Muscle layer of colon (tissue), 2 donors: ENCODE measurements at regions not wholly inside any gene's neighbourhood (a gene's known extent, or its start where the extent isn't known, plus 50 kb on each side); places are given as distances from the start of the nearest gene placed in this dataset.

ENCODE experiments used
- H3K27ac ChIP-seq: one replicate; pipeline ENCODE4 v1.7.0; 2013; ENCODE audit warnings: low read depth, mild to moderate bottlenecking, low read length, moderate library complexity
- H3K27me3 ChIP-seq, 2 donors: one replicate each; pipeline ENCODE4 v1.7.0; 2013; ENCODE audit warnings: low read length in 2 of 2, mild to moderate bottlenecking in 2 of 2; ENCODE audit not compliant: insufficient read depth in 2 of 2, control insufficient read depth in 1 of 2
- H3K36me3 ChIP-seq: one replicate; pipeline ENCODE4 v1.7.0; 2013; ENCODE audit warnings: mild to moderate bottlenecking, low read length; ENCODE audit not compliant: insufficient read depth
- H3K4me1 ChIP-seq: one replicate; pipeline ENCODE4 v1.7.0; 2013; ENCODE audit warnings: mild to moderate bottlenecking, low read length; ENCODE audit not compliant: insufficient read depth
- H3K4me3 ChIP-seq, 2 donors: one replicate each; pipeline ENCODE4 v1.7.0; 2013; ENCODE audit warnings: low read length in 2 of 2, low read depth in 1 of 2, mild to moderate bottlenecking in 1 of 2, moderate library complexity in 1 of 2
- H3K9ac ChIP-seq: one replicate; pipeline ENCODE4 v1.7.0; 2013; ENCODE audit warnings: low read length
- H3K9me3 ChIP-seq: one replicate; pipeline ENCODE4 v1.7.0; 2013; ENCODE audit warnings: mild to moderate bottlenecking, low read length
- donor health status: abdominal sarcoma.
- donor health status: Adenocarcinoma of cecum.

- Histone ChIP-seq H3K9me3 (no peaks in the 10 kb centered on the region), H3K36me3 (no peaks in the 10 kb centered on the region), H3K4me3 (no peak overlapping the region), H3K9ac (no peak overlapping the region), H3K4me1 (no peaks in the 10 kb centered on the region), H3K27me3 (no peaks in the 10 kb centered on the region), H3K27ac (no peak overlapping the region)
These were observed 81.7 kb upstream of the TLE3 start for GRCh38 chr15:70179309-70179892.

- Histone ChIP-seq H3K9me3 (no peaks in the 10 kb centered on the region), H3K4me1 (no peaks in the 10 kb centered on the region), H3K9ac (no peak overlapping the region), H3K27me3 (no peaks in the 10 kb centered on the region), H3K36me3 (no peaks in the 10 kb centered on the region), H3K4me3 (no peak overlapping the region), H3K27ac (no peak overlapping the region)
These were observed 80.8 kb upstream of the TLE3 start for GRCh38 chr15:70178335-70179084.

- Histone ChIP-seq H3K4me3 (no peak overlapping the region), H3K27ac (no peak overlapping the region), H3K36me3 (no peaks in the 10 kb centered on the region), H3K27me3 (no peaks in the 10 kb centered on the region), H3K4me1 (no peaks in the 10 kb centered on the region), H3K9ac (no peak overlapping the region), H3K9me3 (no peaks in the 10 kb centered on the region)
These were observed 75.0 kb upstream of the TLE3 start for GRCh38 chr15:70172566-70173225.

- Histone ChIP-seq H3K27ac (no peak overlapping the region), H3K9me3 (no peaks in the 10 kb centered on the region), H3K27me3 (no peaks in the 10 kb centered on the region), H3K36me3 (no peaks in the 10 kb centered on the region), H3K4me1 (no peaks in the 10 kb centered on the region), H3K9ac (no peak overlapping the region), H3K4me3 (no peak overlapping the region)
These were observed 74.4 kb upstream of the TLE3 start for GRCh38 chr15:70172124-70172523.

DNA sequence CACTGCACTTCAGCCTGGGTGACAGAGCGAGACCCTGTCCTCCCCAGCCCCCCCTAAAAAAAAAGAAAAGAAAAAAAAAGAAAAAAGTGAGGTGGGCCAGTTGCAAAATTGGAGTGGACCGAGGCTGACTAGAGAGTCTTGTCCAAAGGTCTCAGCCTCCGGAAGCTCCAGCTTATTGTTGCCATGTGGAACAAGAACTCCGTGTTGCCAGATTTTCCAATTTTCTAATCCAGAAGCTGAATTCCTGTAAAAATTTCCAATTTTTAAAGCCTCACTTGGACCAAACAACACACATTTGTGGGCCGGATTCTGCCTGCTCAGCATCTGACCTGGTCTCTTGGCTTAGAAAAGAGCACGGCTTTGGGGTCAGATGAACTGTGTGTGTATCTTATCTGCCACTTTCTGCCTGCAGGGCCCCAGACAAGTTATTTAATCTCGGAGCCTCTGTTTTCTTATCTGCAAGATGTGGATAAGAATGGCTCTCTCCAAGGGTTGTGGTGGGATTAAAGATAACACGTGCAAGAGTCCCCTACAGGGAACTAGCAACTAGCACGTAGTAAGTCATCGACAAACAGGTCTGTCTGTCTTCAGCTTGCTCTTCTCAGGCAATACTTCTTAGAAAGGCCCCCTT is 73.7 kb upstream of the TLE3 start:
- Histone ChIP-seq H3K27ac (no peak overlapping the region), H3K9ac (no peak overlapping the region), H3K27me3 (no peaks in the 10 kb centered on the region), H3K4me3 (no peak overlapping the region), H3K4me1 (peaks cover 4% of the 10 kb centered on the region), H3K36me3 (no peaks in the 10 kb centered on the region), H3K9me3 (no peaks in the 10 kb centered on the region)

- Histone ChIP-seq H3K27ac (no peak overlapping the region), H3K4me1 (peaks cover 16% of the 10 kb centered on the region), H3K9me3 (no peaks in the 10 kb centered on the region), H3K4me3 (no peak overlapping the region), H3K36me3 (no peaks in the 10 kb centered on the region), H3K9ac (no peak overlapping the region), H3K27me3 (no peaks in the 10 kb centered on the region)
These were observed 72.5 kb upstream of the TLE3 start for GRCh38 chr15:70170096-70170699.

DNA sequence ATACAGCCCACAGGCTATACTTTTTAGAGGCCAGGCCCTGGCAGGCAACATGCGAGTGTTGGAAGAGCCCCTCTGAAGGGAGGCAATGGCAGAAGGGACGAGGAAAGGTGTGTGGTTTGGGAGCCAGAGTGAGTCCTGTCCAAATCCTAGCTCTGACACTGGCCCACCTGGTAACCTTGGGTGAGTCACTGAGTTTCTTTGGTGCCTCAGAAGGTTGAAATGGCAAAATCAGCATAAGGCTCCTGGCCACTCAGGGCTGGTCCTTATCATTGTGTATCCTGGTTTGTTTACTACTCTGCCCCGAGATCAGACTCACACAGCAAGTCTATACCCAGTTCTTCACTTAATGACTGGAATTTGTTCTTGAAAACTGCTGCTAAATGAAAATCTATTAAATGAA is 71.4 kb upstream of the TLE3 start:
- Histone ChIP-seq H3K9me3 (no peaks in the 10 kb centered on the region), H3K4me1 (peaks cover 22% of the 10 kb centered on the region), H3K36me3 (no peaks in the 10 kb centered on the region), H3K9ac (no peak overlapping the region), H3K27ac (no peak overlapping the region), H3K27me3 (no peaks in the 10 kb centered on the region), H3K4me3 (no peak overlapping the region)

- Histone ChIP-seq H3K27ac (no peak overlapping the region), H3K4me3 (no peak overlapping the region), H3K9me3 (no peaks in the 10 kb centered on the region), H3K4me1 (peaks cover 22% of the 10 kb centered on the region), H3K36me3 (no peaks in the 10 kb centered on the region), H3K27me3 (no peaks in the 10 kb centered on the region), H3K9ac (no peak overlapping the region)
These were observed 69.4 kb upstream of the TLE3 start for GRCh38 chr15:70167155-70167554.

DNA sequence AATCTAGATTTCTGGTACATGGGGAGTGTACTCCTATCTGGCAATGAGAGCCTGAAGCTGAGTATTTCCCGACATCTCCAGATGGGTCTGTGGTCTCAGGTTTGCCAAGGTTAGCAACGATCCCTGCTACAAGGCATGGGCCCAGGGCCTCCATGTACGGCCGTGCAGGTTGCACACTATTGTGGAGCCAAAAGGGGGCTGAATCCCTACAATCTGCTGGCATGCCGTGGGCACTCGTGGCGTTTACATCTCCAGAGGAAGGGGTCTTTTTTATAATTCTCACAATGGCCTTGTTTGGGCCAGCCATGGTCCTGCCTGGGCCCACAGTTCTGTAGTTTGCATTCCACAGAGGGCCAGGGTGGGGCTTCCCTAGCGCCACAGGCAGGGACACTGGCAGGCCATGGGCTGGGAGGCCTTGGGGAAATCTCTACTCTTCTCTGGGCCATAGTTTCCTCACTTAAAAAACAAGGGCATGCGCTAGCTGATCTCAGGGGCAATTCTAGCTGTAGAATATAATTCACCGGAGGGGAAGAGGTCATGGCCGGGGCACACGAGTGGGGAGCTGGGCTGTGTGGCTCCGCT is 68.9 kb upstream of the TLE3 start:
- no peak overlapping the region for H3K4me3 ChIP-seq
- H3K27me3 ChIP-seq: no peaks in the 10 kb centered on the region
- peaks cover 22% of the 10 kb centered on the region for H3K4me1 ChIP-seq
- no peaks in the 10 kb centered on the region for H3K36me3 ChIP-seq
- no peaks in the 10 kb centered on the region for H3K9me3 ChIP-seq
- H3K9ac ChIP-seq: no peak overlapping the region
- no peak overlapping the region for H3K27ac ChIP-seq

DNA sequence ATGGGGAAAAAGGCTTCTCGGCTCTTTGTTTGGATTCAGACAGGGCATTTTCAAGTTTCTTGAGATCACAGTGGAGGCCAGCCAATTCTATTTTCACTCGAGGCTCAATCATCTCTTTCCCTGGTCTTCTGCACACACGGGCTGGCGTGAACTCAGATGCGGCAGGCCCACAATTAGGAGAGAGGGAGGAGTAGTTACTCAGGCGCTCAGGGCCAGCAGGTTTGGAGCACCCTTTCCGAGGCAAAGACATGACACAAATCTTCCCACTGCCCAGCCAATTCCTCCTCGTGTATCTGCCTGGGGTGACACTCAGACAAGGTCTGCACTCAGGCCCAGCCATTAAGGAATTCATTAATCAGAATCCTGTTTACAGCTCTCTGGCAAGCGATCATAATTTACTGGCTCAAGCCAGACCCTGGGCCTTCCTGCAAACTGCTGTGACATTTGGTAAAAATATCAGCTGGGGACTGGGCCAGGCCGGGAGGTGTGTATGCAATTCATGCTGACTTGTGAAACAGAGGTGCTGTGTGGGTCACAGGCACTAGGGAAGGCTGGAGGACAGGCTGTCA is 68.1 kb upstream of the TLE3 start:
- Histone ChIP-seq H3K27ac (peak overlapping the region; percentile 2), H3K9ac (no peak overlapping the region), H3K27me3 (no peaks in the 10 kb centered on the region), H3K9me3 (no peaks in the 10 kb centered on the region), H3K36me3 (no peaks in the 10 kb centered on the region), H3K4me3 (no peak overlapping the region), H3K4me1 (peaks cover 29% of the 10 kb centered on the region)
